ENCODE measurements at regions not wholly inside any gene's neighbourhood (a gene's known extent, or its start where the extent isn't known, plus 50 kb on each side); places are given as distances from the start of the nearest gene placed in this dataset.
A peak's percentile ranks its signal among the peaks of the same experiment; 100 is the strongest.

DNA sequence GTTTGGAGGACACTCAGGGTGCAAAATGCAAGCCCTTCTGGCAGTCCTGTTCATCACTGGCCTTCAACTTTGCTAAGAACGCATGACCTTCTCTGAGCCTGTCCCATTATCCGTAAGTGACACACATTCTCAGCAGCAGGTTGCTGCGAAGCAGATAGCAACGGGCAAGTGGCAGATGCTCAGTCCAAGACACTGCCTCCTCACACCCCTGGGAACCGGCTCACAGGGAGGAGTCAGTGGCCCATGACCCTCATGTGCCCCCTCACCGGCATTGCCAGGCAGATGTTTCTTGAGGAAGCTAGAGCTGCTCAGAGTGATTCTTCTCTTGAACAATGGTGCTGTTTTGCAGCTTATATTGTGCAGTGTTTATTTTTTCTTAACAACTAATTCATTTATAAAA is 737.2 kb upstream of the HS6ST1 start:
- no peak for DNase-seq

DNA sequence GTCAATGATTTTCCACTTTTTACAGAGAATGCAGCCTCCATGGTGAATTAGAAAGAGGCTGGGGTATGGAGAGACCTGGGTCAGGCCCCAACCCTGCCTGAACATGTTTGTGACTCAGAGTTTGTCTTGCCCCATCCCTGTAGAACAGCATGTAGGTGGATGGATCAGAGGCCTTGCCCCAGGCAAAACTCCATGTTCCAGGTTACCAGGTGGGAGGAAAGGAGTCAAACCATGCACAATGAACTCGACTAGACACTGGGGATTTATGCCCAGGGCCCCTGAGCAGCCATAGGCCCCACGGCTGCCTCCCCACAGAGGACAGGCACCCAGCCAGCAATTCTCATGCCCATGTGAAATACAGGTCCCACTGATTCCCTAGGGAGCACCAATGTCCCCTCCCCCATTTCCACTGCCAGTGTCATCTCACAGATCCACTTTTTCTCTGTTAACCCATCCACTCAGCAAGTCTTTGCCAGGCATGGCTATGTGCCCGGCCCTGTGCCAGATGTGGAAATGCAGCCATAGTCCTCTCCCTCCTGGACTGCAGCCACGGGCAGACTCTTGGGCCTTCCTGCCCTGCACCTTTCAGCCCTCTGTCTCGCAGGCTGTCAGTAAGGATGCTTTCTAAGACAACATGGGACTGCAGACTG is 737.8 kb upstream of the HS6ST1 start:
- DNase-seq, result no peak

DNA sequence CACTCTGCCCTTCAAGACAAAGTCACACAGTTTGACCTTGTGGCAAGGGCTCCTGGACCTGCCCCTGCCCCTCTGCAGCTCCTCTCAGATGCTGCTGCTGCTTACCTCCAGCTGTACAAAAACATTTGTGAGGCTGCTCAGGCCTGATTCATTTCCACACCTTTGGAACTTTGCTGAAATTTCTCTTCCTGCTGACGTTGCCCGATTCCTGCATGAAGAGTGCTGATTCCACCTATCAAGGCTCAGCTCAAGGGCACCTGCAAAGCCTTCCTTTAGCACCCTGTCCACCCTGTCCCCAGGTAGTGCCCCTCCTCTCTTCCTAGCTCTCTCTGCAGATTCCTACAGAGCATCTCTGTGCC is 738.3 kb upstream of the HS6ST1 start:
- DNase-seq, result no peak

DNA sequence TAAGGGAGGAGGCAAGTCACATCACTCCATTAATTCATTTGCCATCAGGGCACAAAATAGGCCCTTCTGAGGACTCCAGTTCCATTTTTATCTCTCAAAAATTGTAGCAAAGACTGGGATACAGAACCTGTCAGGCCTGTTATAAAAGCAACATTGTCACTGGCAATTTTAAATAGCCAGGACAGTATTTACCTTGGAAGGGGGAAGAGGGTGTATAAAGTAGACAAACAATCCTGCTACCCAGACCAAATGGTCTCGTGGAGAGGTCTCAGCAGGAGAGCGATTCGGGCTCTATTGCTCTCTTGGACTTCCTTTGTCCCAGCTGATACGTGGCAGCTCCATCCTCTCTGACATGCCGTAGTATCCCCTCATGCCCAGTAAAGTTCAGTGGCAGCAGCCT is 740.3 kb upstream of the HS6ST1 start:
- no peak for DNase-seq

DNA sequence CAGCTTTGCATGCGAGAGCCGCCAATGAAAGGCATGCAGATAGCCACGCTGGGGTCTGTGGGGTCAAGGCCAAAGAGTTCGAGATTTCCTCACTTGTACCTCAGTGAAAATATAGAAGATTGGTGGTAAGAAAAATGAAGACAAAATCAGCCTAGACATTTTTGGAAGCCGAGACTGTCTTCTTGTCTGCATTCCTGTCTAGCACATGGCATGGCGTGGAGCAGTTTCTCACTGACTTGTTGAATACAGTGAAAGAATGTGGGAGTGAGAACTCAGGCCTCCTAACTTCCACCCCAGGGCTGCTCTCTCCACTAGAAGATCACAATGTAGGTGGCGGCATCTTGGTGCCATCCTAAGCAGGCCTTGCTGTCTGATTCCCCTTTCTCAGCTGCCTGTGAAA is 740.8 kb upstream of the HS6ST1 start:
- no peak for DNase-seq

DNA sequence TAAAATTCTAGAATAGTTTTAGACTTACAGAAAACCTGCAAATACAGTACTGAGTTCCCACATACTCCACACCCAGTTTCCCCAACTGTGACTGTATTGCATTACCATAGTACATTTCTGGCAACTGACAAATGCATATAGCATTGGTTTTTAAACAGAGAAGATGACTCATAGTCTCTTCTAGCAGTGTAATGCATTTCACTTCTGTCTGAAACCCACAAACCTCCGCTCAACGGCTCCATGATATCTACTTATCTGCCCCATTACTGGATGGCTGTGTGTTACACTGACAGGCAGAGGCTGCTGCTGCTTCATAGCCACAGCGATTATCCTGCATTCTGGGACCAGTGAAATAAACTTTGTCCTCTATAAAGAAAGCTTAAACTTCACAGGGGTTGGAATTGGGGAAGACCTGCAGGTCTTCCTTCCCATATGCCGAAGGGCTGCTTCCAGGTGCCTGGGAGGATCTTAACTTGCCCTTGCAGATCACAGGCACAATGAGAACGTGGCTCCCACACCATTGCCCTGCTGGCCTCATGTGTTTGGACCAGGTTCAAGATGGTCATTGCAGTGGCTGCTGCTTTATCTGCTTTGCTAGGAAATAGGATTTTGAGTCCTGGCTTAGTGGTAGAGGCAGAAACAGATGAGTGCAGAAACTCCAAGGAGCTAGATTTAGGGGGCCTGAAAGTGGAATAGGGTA is 742.6 kb upstream of the HS6ST1 start:
- peak in 3 of 4 experiments; percentile 4 to 16 (median 9) for DNase-seq

DNA sequence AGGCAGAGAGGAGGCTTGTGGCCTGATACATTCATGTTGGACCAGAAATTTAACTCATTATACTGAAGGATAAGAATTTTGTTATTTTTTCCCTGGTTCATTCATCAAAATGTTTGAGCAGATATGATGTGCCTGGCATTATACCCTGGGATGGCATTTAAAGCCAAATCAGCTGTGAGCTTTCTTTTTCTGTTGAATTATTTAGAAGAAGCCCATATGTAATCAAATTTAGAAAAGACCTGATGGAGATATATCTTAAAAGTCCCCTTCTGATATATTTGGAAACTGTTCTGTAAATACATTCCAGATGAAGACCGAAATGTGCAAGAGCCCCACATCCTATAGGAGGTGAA is 743.1 kb upstream of the HS6ST1 start:
- DNase-seq, result no peak

DNA sequence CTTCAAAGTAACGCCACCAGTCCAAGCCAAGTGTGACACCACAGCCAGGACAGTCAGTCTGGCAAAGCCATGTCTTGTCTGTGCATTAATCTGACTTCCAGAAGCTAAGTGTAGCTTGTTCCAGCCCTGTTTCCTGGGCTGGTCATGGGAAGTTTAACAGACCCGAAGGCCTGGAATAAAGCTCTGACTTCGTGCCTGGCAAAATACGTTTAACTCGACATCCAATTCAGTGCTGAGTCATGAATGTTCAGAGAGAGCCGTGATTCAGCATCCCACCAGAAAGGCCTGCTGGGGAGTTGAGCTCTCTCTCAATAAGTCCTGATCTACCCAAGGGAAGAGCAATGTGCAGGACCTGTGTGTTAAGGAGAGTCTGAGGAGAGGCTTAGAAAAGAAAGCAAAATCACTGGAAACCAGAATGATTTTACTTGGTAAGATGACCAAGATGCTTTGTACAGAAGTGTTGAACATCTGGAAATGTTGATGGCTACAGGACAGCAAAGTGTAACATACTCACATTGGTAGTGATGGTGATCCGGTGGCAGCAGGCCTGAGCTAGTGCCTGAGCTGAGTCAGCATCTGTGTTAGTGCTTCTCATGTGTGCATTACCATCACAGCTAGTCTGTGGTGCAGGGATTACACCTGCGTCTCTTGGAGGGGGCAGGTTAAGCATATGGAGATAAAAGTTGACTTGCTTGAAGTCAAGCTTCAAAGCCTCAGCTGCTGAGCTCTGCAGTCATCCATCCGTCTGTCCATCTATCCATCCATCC is 743.7 kb upstream of the HS6ST1 start:
- no peak for DNase-seq

DNA sequence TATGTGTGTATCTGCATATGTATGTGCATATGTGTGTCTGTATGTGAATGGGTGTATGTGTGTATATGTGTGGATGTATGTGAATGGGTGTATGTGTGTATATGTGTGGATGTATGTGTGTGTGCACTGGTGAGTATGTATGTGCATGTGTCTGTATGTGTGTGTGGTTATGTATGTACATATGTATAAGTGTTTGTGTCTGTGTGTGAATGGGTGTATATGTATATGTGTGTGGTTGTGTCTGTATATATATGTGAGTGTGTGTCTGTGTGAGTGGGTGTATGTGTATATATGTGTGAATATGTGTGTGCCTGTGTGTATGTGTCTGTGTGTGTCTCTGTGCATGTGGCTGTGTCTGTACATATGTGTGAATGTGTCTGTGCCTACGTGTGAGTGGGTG is 748.4 kb upstream of the HS6ST1 start:
- DNase-seq, result no peak

DNA sequence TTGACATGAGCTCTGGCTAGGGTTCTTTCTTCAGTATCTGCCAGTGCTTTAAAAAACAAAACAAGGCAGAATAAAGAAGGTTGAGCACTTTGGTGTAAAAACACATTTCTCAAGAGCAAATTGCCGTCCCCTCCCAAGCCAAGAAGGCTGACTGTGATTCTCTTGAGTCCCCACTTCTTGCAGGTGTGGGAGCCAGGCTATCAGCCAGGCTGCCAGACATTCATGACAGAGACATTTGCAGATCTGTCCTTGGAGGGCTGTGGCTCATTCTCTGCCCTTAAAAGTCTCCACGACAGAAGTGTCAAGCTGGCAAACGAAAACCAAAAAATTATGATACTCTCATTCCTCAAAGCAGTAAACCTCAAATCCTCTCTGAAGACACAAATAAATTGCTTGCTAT is 749.3 kb upstream of the HS6ST1 start:
- DNase-seq, result no peak

DNA sequence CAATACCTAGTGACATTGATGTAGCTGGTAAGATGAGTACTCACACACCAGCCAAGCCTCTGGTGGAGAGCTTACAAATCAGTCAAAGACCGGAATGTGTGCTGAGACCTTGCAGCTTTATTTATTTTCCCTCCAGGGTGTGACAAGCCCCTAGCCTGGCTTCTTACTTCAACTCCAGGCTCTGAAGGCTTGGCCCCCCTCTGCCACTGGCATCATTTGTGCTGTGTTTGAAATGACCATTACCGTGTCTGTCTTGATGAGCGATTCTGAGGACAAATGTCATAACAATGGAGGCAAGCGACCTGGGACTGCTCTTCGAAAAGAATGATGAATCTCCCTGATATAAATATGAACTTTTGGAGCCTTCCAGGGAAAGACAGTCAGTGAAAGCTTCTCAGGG is 749.9 kb upstream of the HS6ST1 start:
- no peak for DNase-seq

DNA sequence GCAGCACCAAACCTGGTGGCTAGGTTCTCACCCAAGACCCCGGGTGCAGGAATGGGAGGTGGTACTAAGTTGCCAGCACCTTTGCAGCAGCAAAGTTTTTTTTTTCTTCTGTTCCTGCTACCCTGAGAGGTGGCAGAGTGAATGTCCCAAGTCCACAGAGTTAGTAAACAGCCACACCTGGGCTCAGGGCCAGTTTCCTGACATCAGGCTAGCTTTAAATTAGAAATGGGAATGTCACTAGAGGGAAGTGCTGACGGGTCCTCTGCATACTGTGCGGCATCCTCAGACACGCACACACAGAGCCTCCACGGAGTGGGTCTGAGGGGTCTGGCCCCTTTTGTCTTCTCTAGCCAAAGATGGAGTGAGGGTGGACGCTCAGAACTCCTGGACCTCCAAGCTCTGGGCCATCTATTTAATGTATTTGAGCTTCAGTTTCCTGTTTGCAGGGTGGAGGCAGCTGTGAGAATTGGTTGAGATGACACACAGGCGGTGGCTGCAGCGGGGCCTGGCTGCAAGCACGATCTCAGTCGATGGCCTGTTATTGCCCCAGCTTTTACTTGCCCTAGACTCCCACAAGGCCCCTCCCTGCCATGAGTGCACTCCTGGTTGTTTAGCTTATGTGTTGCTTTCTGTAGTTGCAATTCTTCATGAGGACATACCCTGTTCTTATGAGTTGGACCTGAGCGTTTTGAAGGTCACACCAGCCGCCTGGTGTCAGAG is 751.4 kb upstream of the HS6ST1 start:
- no peak for DNase-seq

DNA sequence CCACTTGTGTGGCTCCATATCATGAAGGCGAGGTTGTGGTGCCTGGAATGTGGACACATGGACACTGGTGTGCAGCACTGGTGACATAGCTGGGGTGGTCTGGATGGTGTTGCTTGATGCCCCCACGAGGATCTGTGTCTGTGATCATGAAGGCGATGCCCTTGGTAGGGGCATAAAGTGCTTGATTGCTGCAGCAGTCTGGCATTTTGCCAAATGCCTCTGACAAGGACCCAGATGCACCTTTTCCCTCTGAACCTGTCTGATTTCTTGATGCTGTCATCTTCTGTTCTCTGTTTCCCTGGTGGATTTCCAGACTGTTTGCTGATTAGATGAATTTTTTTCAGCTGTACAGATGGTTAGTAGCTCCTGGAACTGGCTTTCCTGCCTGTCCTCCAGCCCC is 752.0 kb upstream of the HS6ST1 start:
- DNase-seq, result no peak

DNA sequence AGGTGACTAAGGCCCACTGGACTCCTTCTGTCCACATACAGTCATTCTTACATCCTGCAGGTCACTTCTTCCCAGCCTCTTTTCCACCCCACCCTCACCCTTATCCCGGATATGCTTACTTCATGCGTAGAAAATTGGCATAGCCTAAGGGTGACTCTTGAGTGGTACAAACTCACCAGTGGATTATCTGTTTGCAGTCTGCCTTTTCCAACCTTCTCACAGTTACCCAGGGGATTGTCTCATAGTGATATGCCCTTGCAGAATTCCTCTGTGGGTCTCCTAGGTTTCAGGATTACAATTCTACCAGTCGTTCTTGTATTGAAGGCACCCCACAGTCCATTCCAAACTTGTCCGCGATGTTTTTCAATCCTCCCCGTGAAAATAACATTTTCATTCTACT is 752.9 kb upstream of the HS6ST1 start:
- no peak for DNase-seq

DNA sequence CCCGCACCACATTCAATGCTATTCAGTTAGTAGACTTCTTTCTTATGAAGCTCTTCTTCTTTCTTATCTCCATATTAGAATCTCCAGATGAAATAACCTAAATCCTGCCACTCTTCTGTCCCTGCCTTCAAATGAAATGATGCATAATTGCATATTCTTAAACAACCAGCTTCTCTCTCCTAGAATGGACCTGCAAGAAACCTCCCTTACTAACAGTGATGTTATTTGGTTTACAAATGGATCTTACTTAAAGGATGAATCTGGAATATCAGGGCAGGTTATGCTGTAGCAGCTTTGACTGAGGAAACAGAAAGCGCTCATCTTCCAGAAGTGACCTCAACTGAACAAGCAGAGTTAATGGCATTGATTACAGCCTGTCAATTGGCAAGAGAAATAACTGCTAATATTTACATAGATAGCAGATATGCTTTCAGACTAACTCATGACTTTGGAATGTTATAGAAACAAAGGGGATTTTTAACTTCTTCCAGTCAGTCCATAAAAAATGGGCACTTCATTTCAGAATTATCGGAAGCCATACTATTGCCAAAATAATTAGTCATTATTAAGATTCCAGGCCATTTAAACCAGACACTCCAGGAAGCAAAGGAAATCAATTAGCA is 755.7 kb upstream of the HS6ST1 start:
- DNase-seq, result no peak

DNA sequence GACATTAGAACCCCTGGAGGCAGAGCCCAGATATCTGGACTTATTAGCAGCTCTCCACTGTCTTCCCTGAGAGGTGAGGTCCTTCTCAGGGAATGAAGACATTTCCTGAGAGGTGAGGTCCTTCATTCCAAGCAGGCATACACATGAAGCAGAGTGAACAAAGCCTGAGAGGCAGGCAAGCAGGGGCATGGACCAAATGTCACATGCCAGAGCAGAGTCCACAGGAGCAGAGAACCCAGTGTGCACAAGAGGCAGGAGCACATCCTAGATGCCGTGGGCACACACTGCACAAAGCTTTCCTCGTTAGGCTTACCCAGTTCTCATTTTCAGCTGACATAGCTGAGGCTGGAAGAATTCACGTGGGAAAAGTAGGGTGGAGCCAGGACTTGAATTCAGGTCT is 759.9 kb upstream of the HS6ST1 start:
- no peak for DNase-seq

DNA sequence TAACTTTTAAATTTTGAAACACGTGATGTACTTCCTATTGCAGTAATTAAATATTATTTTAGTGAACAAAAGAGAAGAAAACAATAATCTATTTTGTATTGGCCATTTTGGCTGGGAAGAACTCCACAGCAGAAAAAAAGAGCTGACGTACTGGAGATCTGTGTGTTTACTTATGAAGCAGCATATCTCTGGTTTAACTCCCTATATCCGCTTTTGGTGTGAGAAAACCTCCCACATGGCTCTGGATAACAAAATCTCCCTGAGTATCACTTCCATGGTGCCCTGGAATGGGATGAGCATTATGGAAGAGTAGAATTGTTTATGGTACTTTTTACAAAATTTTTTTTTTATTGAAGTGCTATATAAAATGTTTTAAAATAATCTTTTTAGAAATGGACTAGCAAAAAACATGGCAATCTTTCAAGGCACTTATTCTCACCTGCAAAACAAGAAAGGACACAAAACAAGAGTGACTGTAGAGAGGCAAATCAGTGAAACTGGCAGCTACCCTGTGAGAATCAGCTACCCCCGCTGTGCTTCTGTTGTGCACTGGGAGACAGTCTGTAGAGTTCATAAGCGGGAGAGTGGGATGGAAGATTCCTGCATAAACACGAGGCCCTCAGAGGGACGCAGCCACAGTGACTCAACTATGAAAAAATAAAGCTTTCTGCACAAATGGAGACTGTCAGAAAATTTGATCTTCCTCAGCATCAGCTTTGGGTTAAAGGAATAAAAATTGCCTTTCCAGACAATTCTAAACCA is 762.2 kb upstream of the HS6ST1 start:
- DNase-seq, result no peak

DNA sequence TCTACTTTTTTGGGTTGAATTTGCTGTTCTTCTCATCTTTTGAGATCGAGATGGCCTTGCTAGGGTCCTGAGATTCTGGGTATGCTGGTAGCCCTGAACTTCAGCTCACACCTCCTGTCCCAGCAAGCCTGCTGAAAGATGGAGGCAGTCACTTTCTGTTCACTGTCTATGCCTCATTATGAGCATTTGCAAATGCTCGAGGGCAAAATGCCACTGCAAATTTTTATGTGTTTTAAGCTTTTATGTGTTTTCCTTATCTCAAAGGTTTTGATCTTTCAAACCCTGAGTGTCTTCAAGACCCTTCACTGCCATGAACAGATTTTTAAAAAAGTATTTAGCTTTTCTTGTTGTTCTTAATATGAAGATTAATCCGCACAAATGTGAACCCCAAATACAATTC is 766.7 kb upstream of the HS6ST1 start:
- no peak for DNase-seq

DNA sequence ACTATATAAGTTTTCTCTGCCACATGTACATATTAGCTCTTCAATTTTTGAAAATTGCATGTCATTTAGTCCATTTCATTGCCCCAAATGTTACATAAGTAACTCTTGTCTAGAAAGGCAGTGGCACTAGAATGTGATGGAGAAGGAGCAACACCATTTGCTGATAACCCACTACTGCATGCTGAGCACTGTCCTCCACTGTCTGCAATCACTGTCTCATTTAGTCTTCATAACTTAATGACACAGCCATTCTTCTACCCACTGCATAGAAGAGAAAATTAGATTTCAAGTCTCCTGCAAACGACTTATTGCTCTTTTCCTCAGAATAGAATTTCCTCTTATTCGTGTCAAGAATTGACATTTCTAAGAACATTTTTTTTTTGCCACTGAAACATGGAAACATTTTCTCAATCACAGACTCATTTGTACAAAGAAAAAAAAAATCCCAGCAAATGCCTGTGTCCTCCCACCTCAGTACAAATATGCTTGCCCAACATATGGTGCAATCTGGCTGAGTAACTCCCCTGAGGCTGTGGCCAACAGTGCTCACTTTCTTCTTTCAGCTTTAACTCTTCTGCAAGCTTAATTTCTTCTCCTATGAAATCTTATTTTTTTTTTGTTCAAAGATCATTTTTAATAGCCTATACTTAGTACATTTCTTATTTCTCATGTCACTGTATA is 768.6 kb upstream of the HS6ST1 start:
- DNase-seq, result peak in 3 of 4 experiments; percentile 10 to 26 (median 19)

DNA sequence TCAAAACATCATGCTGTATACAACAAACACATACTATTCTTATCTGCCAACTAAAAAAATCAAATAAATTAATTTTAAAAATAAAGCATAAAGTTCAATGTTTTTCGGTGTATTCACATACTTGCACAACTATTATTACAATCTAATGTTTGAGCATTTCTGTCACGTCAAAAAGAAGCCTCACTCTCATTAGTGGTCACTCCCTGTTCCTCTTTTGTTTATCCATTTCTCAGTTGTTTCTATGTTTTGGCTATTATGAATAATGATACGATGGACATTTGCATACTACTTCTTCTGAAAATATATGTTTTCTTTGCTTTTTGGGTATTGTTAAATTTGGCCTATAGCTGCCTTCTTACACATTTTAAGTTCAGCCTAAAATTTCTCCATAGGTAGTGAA is 773.0 kb upstream of the HS6ST1 start:
- no peak for DNase-seq

DNA sequence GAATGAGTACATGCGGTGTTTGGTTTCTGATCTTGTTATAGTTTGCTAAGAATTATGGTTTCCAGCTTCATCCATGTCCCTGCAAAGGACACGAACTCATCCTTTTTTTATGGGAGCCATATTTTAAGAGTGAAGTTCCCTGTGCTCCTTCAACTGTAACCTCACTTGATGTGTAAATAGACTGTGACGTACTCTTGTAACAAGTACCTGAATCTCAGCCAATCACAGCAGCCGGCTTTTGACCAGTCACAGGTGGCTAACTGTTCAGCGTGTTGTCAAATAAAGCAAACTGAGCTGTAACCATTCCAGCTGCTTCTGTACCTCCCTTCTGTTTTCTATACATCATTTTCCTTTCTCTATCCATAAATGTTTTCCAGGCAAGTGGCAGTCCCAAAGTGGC is 774.3 kb upstream of the HS6ST1 start:
- DNase-seq, result no peak

DNA sequence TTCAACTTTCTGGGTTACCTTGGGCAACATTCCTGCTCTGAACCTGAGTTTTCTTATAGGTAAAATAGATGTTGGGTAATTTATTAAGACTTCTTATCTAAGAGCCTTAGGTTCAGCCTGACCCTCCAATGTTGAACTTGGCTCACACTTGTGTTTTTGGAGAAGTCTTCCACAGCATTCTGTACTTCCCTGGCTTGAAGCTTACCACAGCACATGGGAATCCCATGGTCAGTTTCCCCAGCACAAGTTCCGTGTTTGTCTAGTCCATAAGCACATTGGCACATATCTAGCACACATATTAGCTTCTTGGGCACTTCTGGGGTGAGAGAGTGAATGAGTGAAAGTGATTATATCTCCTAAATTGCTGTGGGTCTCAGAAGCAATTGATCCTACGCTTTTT is 782.5 kb upstream of the HS6ST1 start:
- DNase-seq, result no peak
